Natural killer cell (primary cell): ENCODE measurements at regions not wholly inside any gene's neighbourhood (a gene's known extent, or its start where the extent isn't known, plus 50 kb on each side); places are given as distances from the start of the nearest gene placed in this dataset.

ENCODE experiments used
- ATAC-seq, 3 donors: fragments of 150-1000 bp in 2 of 3; fragments of 200-7000 bp in 1 of 3; cut with Tn5 transposase; 1 replicate in 1 of 3; 2 replicates in 2 of 3; pipeline ENCODE4 v1.10.0; 2021; ENCODE audit warnings: mild to moderate bottlenecking in 2 of 3, moderate library complexity in 2 of 3
- DNase-seq, 2 donors: peaks; one replicate each; pipeline versions ENCODE4 v3.0.0 to v3.0.0-alpha.2; 2013 to 2021; ENCODE audit warnings: mixed read lengths in 1 of 2
- H3K27ac ChIP-seq: one replicate; pipeline ENCODE4 v1.5.1; 2013; ENCODE audit warnings: mild to moderate bottlenecking, low read length
- H3K27me3 ChIP-seq: one replicate; pipeline ENCODE4 v1.6.1; 2013; ENCODE audit warnings: low read length; ENCODE audit not compliant: control insufficient read depth, insufficient read depth
- H3K36me3 ChIP-seq: one replicate; pipeline ENCODE4 v1.6.1; 2013; ENCODE audit warnings: low read length; ENCODE audit not compliant: control insufficient read depth, insufficient read depth
- H3K4me1 ChIP-seq: one replicate; pipeline ENCODE4 v1.6.1; 2013; ENCODE audit warnings: low read length; ENCODE audit not compliant: control insufficient read depth, insufficient read depth
- H3K4me3 ChIP-seq: one replicate; pipeline ENCODE4 v1.5.1; 2013; ENCODE audit warnings: low read length
- H3K9me3 ChIP-seq: one replicate; pipeline ENCODE4 v1.6.1; 2013; ENCODE audit warnings: low read length; ENCODE audit not compliant: control insufficient read depth, insufficient read depth
- H3K27ac Mint-ChIP-seq, 2 donors: one replicate each; pipeline ENCODE4 v1.8.0; 2022; ENCODE audit warnings: mild to moderate bottlenecking in 2 of 2, mixed read lengths in 2 of 2, moderate library complexity in 1 of 2
- H3K27me3 Mint-ChIP-seq, 2 donors: one replicate each; pipeline ENCODE4 v1.8.0; 2022; ENCODE audit warnings: low read depth in 2 of 2, mixed read lengths in 2 of 2
- H3K36me3 Mint-ChIP-seq: one replicate; pipeline ENCODE4 v1.8.0; 2022; ENCODE audit warnings: mixed read lengths
- H3K4me1 Mint-ChIP-seq, 2 donors: one replicate each; pipeline ENCODE4 v1.8.0; 2022; ENCODE audit warnings: mixed read lengths in 2 of 2
- H3K4me3 Mint-ChIP-seq: one replicate; pipeline ENCODE4 v1.8.0; 2022; ENCODE audit warnings: mild to moderate bottlenecking, moderate library complexity, mixed read lengths
- H3K9me3 Mint-ChIP-seq, 2 donors: one replicate each; pipeline ENCODE4 v1.8.0; 2022; ENCODE audit warnings: mixed read lengths in 2 of 2
- WGBS: methylation state at CpG from one replicate; pipeline ENCODE4 v1.1.7; 2013; ENCODE audit warnings: missing lambda C conversion rate; ENCODE audit not compliant: insufficient coverage; 5-methylcytosine and 5-hydroxymethylcytosine counted together
- intact Hi-C: fragments of 100-400 bp; cut with micrococcal nuclease; formaldehyde crosslinking; loops from one replicate; pipeline ENCODE4 v1.14.2; 2022
- TF ChIP-seq, protein P1 (sequence below): fragments of 200-600 bp; IDR thresholded peaks from one replicate; pipeline ENCODE4 v1.8.0; 2022; ENCODE audit warnings: antibody characterized with exemption

DNA sequence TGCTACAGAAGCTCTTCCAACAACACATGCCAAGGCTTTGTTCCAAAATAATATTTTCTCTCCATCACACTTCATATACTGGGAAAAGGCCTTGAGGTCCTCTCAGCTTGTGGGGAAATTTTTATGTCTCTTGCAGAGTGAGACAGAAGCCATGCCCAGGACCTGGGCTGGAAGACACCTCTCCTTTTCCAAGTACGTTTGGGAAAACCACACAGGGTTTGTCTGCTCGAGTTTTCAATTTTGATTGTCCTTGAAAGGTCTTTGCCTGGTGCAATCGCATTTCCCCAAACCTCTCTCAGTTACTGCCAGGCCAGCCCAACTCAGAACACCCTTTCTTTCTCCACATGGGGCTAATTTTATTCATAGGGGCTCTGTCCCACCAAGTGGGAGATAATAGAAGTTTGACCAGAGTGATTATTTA is 272.2 kb downstream of the OSR1 start:
- intact Hi-C loops: no loop called here
- Histone ChIP-seq H3K4me1 (no peaks in the 10 kb centered on the region), H3K27ac (no peak overlapping the region), H3K27me3 (no peaks in the 10 kb centered on the region), H3K36me3 (no peaks in the 10 kb centered on the region), H3K4me3 (no peak overlapping the region), H3K9me3 (no peaks in the 10 kb centered on the region)
- TF ChIP-seq, protein P1, sequence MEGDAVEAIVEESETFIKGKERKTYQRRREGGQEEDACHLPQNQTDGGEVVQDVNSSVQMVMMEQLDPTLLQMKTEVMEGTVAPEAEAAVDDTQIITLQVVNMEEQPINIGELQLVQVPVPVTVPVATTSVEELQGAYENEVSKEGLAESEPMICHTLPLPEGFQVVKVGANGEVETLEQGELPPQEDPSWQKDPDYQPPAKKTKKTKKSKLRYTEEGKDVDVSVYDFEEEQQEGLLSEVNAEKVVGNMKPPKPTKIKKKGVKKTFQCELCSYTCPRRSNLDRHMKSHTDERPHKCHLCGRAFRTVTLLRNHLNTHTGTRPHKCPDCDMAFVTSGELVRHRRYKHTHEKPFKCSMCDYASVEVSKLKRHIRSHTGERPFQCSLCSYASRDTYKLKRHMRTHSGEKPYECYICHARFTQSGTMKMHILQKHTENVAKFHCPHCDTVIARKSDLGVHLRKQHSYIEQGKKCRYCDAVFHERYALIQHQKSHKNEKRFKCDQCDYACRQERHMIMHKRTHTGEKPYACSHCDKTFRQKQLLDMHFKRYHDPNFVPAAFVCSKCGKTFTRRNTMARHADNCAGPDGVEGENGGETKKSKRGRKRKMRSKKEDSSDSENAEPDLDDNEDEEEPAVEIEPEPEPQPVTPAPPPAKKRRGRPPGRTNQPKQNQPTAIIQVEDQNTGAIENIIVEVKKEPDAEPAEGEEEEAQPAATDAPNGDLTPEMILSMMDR: no peak
- Mint-ChIP-seq H3K4me3 (no peak overlapping the region), H3K9me3 (peaks cover 3 to 21% of the 10 kb centered on the region in 2 donors), H3K36me3 (peaks cover 9% of the 10 kb centered on the region), H3K27ac (no peak overlapping the region), H3K4me1 (no peaks in the 10 kb centered on the region), H3K27me3 (no peaks in the 10 kb centered on the region)
- 66% methylated on average over 3 of the region's 3 CpGs for WGBS
- DNase-seq (no peak), ATAC-seq (no peak)

DNA sequence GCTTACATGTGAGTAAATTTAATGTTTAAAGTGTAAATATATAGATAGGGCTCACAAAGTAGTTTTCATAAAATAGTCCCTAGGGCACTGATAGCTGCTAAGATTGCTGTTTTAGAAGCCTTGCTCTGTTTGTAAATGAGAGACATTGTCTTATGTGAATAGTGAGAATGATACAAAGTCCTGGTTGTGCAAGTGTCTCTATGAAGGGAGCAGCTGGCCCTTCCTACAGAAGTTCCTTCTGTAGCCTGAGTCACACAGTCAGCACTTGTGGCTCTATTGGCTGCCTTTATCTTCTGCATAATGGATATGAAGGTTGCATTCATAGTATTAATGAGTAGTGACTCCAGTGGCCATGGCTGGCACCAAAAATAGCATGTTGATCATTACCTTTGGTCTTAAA is 279.7 kb downstream of the OSR1 start:
- intact Hi-C loops: no loop called here
- no peak overlapping the region for H3K27ac Mint-ChIP-seq
- no peaks in the 10 kb centered on the region for H3K4me1 Mint-ChIP-seq
- H3K27ac ChIP-seq: no peak overlapping the region
- H3K9me3 ChIP-seq: no peaks in the 10 kb centered on the region
- DNase-seq (no peak), ATAC-seq (no peak)
- no peaks in the 10 kb centered on the region for H3K4me1 ChIP-seq
- H3K36me3 Mint-ChIP-seq: peaks cover 7% of the 10 kb centered on the region
- H3K27me3 ChIP-seq: no peaks in the 10 kb centered on the region
- H3K4me3 ChIP-seq: no peak overlapping the region
- TF ChIP-seq, protein P1: no peak
- no peaks in the 10 kb centered on the region for H3K27me3 Mint-ChIP-seq
- no peak overlapping the region for H3K4me3 Mint-ChIP-seq
- peaks cover 5 to 22% of the 10 kb centered on the region in 2 donors for H3K9me3 Mint-ChIP-seq
- H3K36me3 ChIP-seq: no peaks in the 10 kb centered on the region

DNA sequence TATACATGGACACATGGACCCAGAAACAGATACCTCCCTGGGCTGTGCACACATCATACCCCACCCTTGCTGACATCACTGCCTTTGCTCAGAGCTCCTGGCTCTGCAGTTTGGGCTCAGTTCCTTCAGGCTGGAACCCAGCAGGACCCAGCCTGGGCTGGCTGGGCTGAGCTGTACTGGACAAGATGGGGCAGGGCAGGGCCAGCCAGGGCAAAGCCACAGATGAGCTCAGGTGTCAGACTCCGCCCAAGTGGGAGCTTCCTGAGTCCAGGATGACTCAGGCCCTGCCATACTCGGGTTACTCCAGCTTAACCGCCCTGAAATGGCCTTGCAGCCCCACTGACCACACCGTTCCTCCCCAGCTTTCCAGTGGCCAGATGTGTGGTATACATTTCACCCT is 284.9 kb downstream of the OSR1 start:
- Mint-ChIP-seq H3K9me3 (peaks cover 8 to 15% of the 10 kb centered on the region in 2 donors), H3K36me3 (peaks cover 7% of the 10 kb centered on the region), H3K4me3 (no peak overlapping the region), H3K27ac (no peak overlapping the region), H3K4me1 (no peaks in the 10 kb centered on the region), H3K27me3 (no peaks in the 10 kb centered on the region)
- Histone ChIP-seq H3K36me3 (no peaks in the 10 kb centered on the region), H3K27ac (no peak overlapping the region), H3K4me3 (no peak overlapping the region), H3K4me1 (no peaks in the 10 kb centered on the region), H3K9me3 (no peaks in the 10 kb centered on the region), H3K27me3 (no peaks in the 10 kb centered on the region)
- 86% methylated on average over 4 of the region's 4 CpGs for WGBS
- no peak for DNase-seq
- intact Hi-C loops: no loop called here
- ATAC-seq: no peak
- TF ChIP-seq, protein P1: no peak

DNA sequence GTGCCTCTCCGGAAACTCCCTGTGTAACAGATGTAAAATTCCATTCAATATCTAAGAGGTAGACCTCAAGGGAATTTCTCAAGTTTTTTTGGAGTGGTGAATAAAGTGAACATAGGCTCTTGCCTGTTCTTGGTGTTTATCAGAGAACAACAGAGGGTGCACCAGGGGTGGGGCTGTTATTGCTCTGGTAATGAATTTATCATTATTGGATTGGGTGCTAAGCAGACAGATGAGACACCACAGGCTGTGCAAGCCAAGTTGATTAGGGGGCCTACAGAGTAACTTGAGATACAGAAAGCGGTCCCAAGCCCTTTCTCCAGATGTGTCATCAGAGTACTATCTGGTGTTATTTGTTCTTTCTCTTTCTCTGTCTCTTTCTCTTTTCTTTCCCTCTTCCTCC is 286.3 kb downstream of the OSR1 start:
- Mint-ChIP-seq H3K36me3 (peaks cover 7% of the 10 kb centered on the region), H3K4me1 (no peaks in the 10 kb centered on the region), H3K27ac (no peak overlapping the region), H3K9me3 (peaks cover 9 to 15% of the 10 kb centered on the region in 2 donors), H3K4me3 (no peak overlapping the region), H3K27me3 (no peaks in the 10 kb centered on the region)
- 87% methylated on average over 1 of the region's 2 CpGs for WGBS
- Histone ChIP-seq H3K36me3 (no peaks in the 10 kb centered on the region), H3K27me3 (no peaks in the 10 kb centered on the region), H3K9me3 (no peaks in the 10 kb centered on the region), H3K4me1 (no peaks in the 10 kb centered on the region), H3K27ac (no peak overlapping the region), H3K4me3 (no peak overlapping the region)
- DNase-seq (no peak), ATAC-seq (no peak)
- intact Hi-C loops: no loop called here
- TF ChIP-seq, protein P1: no peak
